HG03442 (cell line): ENCODE measurements at regions not wholly inside any gene's neighbourhood (a gene's known extent, or its start where the extent isn't known, plus 50 kb on each side); places are given as distances from the start of the nearest gene placed in this dataset.
"Not testable (repeated sequence)": the region's sequence is repeated elsewhere in the genome, so short reads cannot be mapped to it uniquely, and the experiment has no call there.

Source experiments
- ATAC-seq: cut with Tn5 transposase; IDR thresholded peaks from one replicate; pipeline ENCODE4 v1.9.1; 2021; ENCODE audit warnings: mild to moderate bottlenecking, moderate library complexity; ENCODE audit not compliant: unreplicated experiment

- ATAC-seq: no peak
These were observed 142.8 kb upstream of the PHYHIPL start for GRCh38 chr10:59033622-59034021.

GRCh38 chr10:59036311-59037017, 140.0 kb upstream of the PHYHIPL start:
- ATAC-seq: peak; percentile 95

GRCh38 chr10:59037018-59037389, 139.4 kb upstream of the PHYHIPL start:
- ATAC-seq: no peak

- no peak for ATAC-seq
These were observed 138.9 kb upstream of the PHYHIPL start for GRCh38 chr10:59037506-59037905.

GRCh38 chr10:59043358-59043757, 133.1 kb upstream of the PHYHIPL start:
- not testable (repeated sequence) for ATAC-seq

GRCh38 chr10:59047180-59047579, 129.3 kb upstream of the PHYHIPL start:
- ATAC-seq: no peak

- peak; percentile 93 for ATAC-seq
These were observed 128.4 kb upstream of the PHYHIPL start for GRCh38 chr10:59047957-59048618.

GRCh38 chr10:59053502-59053901, 122.9 kb upstream of the PHYHIPL start:
- ATAC-seq: not testable (repeated sequence)

GRCh38 chr10:59055045-59055444, 121.4 kb upstream of the PHYHIPL start:
- no peak for ATAC-seq

GRCh38 chr10:59057345-59057744, 119.1 kb upstream of the PHYHIPL start:
- no peak for ATAC-seq

- ATAC-seq: peak; percentile 79
These were observed 115.6 kb upstream of the PHYHIPL start for GRCh38 chr10:59060852-59061251.

- ATAC-seq: no peak
These were observed 113.0 kb upstream of the PHYHIPL start for GRCh38 chr10:59063491-59063890.

- ATAC-seq: no peak
These were observed 112.3 kb upstream of the PHYHIPL start for GRCh38 chr10:59064080-59064692.

GRCh38 chr10:59064759-59065539, 111.5 kb upstream of the PHYHIPL start:
- ATAC-seq: no peak

GRCh38 chr10:59068581-59069191, 107.8 kb upstream of the PHYHIPL start:
- no peak for ATAC-seq

GRCh38 chr10:59072038-59072437, 104.4 kb upstream of the PHYHIPL start:
- no peak for ATAC-seq

- ATAC-seq: no peak
These were observed 102.9 kb upstream of the PHYHIPL start for GRCh38 chr10:59073456-59074053.

GRCh38 chr10:59075576-59075975, 100.9 kb upstream of the PHYHIPL start:
- ATAC-seq: no peak

- ATAC-seq: no peak
These were observed 98.6 kb upstream of the PHYHIPL start for GRCh38 chr10:59077855-59078254.

GRCh38 chr10:59078978-59079377, 97.5 kb upstream of the PHYHIPL start:
- ATAC-seq: no peak
